ENCODE measurements at regions not wholly inside any gene's neighbourhood (a gene's known extent, or its start where the extent isn't known, plus 50 kb on each side); places are given as distances from the start of the nearest gene placed in this dataset.
"Not testable (repeated sequence)": the region's sequence is repeated elsewhere in the genome, so short reads cannot be mapped to it uniquely, and the experiment has no call there.

DNA sequence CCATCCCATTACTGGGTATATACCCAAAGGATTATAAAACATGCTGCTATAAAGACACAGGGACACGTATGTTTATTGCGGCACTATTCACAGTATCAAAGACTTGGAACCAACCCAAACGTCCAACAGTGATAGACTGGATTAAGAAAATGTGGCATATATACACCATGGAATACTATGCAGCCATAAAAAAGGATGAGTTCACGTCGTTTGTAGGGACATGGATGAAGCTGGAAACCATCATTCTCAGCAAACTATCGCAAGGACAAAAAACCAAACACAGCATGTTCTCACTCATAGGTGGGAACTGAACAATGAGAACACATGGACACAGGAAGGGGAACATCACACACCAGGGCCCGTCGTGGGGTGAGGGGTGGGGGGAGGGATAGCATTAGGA, 106.1 kb downstream of the CHD1L start:
- FAIRE-seq; H3K4me1 ChIP-seq; H3K27me3 ChIP-seq; H3K36me3 ChIP-seq; H3K4me3 ChIP-seq; ATAC-seq; H3K27ac ChIP-seq; intact Hi-C loops (cut with DNase I); DNase-seq; H3K9me3 ChIP-seq: not testable (repeated sequence)
- 73 to 77% methylated on average over 8 of the region's 8 CpGs for WGBS, 2 donors

DNA sequence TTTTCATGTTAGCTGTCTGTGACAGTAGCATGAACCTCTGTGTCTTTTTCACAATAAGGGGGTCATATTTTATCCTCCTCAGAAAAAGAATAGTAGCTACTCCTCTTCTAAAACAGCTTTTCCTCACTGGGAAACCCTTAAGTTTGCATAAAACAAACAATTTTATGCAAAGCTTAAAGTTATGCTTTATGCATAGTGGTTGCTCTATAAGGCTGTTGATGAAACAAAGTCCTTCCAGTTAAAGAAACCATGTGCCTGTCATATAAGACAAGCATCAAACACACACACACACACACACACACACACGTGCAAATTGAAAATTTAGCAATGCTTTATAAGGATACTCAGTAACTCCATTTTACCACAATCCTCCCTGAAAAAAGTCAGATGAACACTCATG, 107.0 kb downstream of the CHD1L start:
- Histone ChIP-seq H3K36me3 (no peaks in the 10 kb centered on the region), H3K4me3 (no peak overlapping the region), H3K4me1 (no peaks in the 10 kb centered on the region), H3K9me3 (no peaks in the 10 kb centered on the region), H3K27me3 (no peaks in the 10 kb centered on the region), H3K27ac (no peak overlapping the region)
- no peak for FAIRE-seq
- no peak for DNase-seq
- ATAC-seq = no peak
- intact Hi-C loops (cut with DNase I) = no loop called here
- WGBS, 2 donors = 42 to 59% methylated on average over 1 of the region's 1 CpG
- TF ChIP-seq, protein P1, sequence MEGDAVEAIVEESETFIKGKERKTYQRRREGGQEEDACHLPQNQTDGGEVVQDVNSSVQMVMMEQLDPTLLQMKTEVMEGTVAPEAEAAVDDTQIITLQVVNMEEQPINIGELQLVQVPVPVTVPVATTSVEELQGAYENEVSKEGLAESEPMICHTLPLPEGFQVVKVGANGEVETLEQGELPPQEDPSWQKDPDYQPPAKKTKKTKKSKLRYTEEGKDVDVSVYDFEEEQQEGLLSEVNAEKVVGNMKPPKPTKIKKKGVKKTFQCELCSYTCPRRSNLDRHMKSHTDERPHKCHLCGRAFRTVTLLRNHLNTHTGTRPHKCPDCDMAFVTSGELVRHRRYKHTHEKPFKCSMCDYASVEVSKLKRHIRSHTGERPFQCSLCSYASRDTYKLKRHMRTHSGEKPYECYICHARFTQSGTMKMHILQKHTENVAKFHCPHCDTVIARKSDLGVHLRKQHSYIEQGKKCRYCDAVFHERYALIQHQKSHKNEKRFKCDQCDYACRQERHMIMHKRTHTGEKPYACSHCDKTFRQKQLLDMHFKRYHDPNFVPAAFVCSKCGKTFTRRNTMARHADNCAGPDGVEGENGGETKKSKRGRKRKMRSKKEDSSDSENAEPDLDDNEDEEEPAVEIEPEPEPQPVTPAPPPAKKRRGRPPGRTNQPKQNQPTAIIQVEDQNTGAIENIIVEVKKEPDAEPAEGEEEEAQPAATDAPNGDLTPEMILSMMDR (IDR thresholded peaks at IDR 0.05) = no peak

DNA sequence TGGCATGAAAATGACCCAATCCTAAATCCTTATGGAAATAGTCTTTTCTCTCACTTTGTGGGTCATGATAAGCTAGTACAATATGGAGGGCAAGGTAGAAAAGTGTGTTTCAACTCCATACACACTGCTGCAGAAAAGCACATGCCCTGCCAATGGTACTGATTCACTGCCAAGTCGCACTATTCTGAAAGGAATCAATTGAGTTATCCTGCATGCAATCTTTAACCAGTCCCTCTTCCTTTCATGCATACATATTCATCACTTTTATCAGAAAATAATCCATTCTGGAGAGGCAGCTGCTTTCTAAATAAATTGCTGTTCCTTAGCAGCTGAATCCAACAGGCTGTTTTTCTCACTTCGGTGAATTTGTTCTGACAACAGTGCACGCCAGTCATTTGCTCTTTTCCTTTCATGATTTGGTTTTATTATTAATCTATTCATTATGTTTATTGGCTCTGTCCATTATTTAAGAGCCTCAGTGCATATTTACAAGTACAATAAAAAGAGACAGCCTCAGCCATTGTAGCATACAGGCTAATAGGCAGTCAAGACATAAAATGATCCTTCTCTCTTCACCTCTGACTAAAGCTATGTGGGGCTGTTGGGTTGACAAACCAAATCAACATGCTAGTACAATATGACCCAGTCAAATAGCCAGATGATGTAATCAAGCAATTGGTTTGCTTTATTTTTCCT, 108.8 kb downstream of the CHD1L start:
- peaks cover 0 to 8% (median 0%) of the 10 kb centered on the region in 4 donors for H3K27me3 ChIP-seq
- 42 to 55% methylated on average over 3 of the region's 3 CpGs for WGBS, 2 donors
- H3K36me3 ChIP-seq = no peaks in the 10 kb centered on the region
- FAIRE-seq = no peak
- no peak for ATAC-seq
- H3K4me3 ChIP-seq = no peak overlapping the region
- intact Hi-C loops (cut with DNase I) = no loop called here
- no peak for DNase-seq
- no peak overlapping the region for H3K27ac ChIP-seq
- TF ChIP-seq, protein P1 (IDR thresholded peaks at IDR 0.05) = no peak
- no peaks in the 10 kb centered on the region for H3K9me3 ChIP-seq
- no peaks in the 10 kb centered on the region for H3K4me1 ChIP-seq

DNA sequence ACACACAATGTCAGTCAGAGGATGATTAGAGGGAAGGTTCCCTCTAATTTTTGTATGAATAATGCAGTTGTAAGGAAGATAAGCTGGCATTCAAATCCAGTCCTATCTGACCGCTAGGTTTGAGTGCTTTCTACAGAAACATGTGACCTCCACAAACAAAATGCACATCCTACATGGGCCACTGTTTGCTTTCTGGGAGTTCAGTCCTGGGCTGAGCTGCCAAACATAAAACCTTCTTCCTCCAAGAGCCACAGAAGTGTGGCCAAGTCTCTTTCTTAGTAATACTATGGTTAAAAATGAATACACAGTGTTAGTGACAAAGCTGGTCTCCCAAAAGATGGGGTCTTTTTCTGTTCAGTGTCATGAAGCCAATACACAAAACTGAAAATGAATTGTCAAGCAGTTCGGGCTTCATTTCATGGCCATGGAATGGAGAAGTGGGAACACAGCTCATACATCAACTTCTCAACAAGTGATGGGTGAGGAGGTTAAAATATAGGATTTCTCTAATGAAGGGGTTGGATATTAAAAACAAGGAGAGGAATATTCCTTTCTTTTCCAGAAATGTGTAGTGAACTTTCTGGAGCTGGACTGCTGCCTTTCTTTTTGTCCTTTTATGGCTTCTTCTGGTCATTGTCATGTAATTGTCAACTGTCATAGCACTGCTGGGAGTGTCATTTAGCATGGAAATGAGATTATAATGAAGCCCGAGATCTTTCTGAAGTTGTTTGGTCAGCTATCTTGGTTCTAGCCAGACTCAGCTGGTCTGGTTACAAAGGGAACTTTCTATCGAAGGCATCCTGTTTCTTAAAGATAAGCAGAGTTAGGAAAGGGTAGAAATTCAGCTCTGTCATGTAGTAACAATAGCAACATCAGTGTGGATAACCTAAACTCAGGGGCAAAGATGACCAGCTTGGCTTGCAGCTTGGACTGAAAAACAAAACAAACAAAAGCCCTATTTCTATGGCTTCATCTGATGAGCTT, 135.1 kb downstream of the CHD1L start:
- intact Hi-C loops (cut with DNase I) = no loop called here
- FAIRE-seq (no peak), ATAC-seq (no peak), DNase-seq (no peak)
- Histone ChIP-seq H3K4me3 (no peak overlapping the region), H3K9me3 (no peaks in the 10 kb centered on the region), H3K27ac (no peak overlapping the region), H3K4me1 (no peaks in the 10 kb centered on the region), H3K27me3 (no peaks in the 10 kb centered on the region), H3K36me3 (no peaks in the 10 kb centered on the region)
- WGBS, 2 donors = 25 to 46% methylated on average over 4 of the region's 4 CpGs
- TF ChIP-seq, protein P1 (IDR thresholded peaks at IDR 0.05) = no peak

DNA sequence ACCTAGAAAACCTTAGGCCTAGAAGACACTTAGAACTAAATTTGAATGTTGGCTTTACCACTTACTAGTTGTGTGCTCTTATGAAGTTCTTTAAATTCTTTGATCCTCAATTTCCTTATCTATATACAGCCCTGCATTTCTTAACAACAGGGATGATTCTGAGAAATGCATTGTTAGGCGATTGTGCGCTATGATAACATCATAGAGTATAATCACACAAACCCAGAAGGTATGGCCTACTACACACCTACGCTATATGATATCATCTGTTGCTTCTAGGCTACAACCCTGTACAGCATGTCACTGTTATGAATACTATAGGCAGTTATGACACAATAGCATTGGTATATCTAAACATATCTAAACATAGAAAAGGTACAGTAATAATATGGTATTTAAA, 137.4 kb downstream of the CHD1L start:
- no peaks in the 10 kb centered on the region for H3K4me1 ChIP-seq
- TF ChIP-seq, protein P1 (IDR thresholded peaks at IDR 0.05) = no peak
- H3K9me3 ChIP-seq = no peaks in the 10 kb centered on the region
- ATAC-seq = no peak
- H3K4me3 ChIP-seq = no peak overlapping the region
- no peak overlapping the region for H3K27ac ChIP-seq
- 96% methylated on average over 3 of the region's 3 CpGs for WGBS, 2 donors
- intact Hi-C loops (cut with DNase I) = no loop called here
- no peaks in the 10 kb centered on the region for H3K27me3 ChIP-seq
- no peak for FAIRE-seq
- no peaks in the 10 kb centered on the region for H3K36me3 ChIP-seq
- no peak for DNase-seq
